Neutrophil (primary cell): ENCODE measurements at regions not wholly inside any gene's neighbourhood (a gene's known extent, or its start where the extent isn't known, plus 50 kb on each side); places are given as distances from the start of the nearest gene placed in this dataset.

Experiments used
- H3K27ac ChIP-seq: fragments of 200-600 bp; sonication (generic); 2 replicates; pipeline ENCODE4 v1.5.1; 2016; ENCODE audit warnings: mild to moderate bottlenecking, moderate library complexity
- H3K27me3 ChIP-seq: fragments of 200-600 bp; sonication (generic); 2 replicates; pipeline ENCODE4 v1.6.0; 2016; ENCODE audit warnings: mild to moderate bottlenecking
- H3K36me3 ChIP-seq: fragments of 200-600 bp; sonication (generic); 2 replicates; pipeline ENCODE4 v1.5.1; 2017
- H3K4me1 ChIP-seq, 2 experiments: fragments of 200-600 bp in 1 of 2; sonication (generic) in 1 of 2; 1 replicate in 1 of 2; 2 replicates in 1 of 2; pipeline versions ENCODE4 v1.5.1 to v1.6.1; 2013 to 2016; ENCODE audit warnings: low read depth in 1 of 2, low read length in 1 of 2, mild to moderate bottlenecking in 1 of 2, moderate library complexity in 1 of 2; ENCODE audit not compliant: control insufficient read depth in 1 of 2, insufficient read depth in 1 of 2
- H3K4me3 ChIP-seq, 2 experiments: fragments of 200-600 bp in 1 of 2; sonication (generic) in 1 of 2; 1 replicate in 1 of 2; 2 replicates in 1 of 2; pipeline ENCODE4 v1.5.1; 2013 to 2016; ENCODE audit warnings: low read depth in 1 of 2, low read length in 1 of 2, mild to moderate bottlenecking in 1 of 2, moderate library complexity in 1 of 2
- H3K9me3 ChIP-seq: fragments of 200-600 bp; sonication (generic); 2 replicates; pipeline ENCODE4 v1.5.1; 2016
- TF ChIP-seq, protein P1 (sequence below): fragments of 200-600 bp; sonication (generic); IDR thresholded peaks from 2 replicates; pipeline ENCODE4 v1.5.1; 2016; ENCODE audit warnings: antibody characterized with exemption

DNA sequence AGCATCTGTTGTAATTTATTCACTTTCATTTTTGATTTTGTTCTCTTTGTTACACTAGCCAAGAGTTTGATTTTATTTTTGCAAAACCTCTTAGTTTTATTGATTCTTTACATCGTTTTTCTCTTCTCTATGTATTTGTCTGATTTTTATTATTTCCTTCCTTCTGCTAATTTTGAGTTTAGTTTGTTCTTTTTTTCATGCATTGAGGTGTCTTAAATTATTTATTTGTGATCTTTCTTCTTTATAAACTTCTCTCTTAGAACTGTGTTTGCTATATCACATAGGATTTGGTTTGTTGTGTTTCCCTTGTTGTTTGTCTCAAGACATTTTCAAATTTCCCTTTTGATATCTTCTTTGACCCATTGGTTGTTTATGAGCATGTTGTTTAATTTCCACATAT is 51.7 kb upstream of the NFKBIA start:
- TF ChIP-seq, protein P1, sequence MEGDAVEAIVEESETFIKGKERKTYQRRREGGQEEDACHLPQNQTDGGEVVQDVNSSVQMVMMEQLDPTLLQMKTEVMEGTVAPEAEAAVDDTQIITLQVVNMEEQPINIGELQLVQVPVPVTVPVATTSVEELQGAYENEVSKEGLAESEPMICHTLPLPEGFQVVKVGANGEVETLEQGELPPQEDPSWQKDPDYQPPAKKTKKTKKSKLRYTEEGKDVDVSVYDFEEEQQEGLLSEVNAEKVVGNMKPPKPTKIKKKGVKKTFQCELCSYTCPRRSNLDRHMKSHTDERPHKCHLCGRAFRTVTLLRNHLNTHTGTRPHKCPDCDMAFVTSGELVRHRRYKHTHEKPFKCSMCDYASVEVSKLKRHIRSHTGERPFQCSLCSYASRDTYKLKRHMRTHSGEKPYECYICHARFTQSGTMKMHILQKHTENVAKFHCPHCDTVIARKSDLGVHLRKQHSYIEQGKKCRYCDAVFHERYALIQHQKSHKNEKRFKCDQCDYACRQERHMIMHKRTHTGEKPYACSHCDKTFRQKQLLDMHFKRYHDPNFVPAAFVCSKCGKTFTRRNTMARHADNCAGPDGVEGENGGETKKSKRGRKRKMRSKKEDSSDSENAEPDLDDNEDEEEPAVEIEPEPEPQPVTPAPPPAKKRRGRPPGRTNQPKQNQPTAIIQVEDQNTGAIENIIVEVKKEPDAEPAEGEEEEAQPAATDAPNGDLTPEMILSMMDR = no peak
- Histone ChIP-seq H3K27ac (no peak overlapping the region), H3K27me3 (no peaks in the 10 kb centered on the region), H3K4me1 (no peaks in the 10 kb centered on the region), H3K36me3 (no peaks in the 10 kb centered on the region), H3K4me3 (no peak overlapping the region), H3K9me3 (no peaks in the 10 kb centered on the region)

DNA sequence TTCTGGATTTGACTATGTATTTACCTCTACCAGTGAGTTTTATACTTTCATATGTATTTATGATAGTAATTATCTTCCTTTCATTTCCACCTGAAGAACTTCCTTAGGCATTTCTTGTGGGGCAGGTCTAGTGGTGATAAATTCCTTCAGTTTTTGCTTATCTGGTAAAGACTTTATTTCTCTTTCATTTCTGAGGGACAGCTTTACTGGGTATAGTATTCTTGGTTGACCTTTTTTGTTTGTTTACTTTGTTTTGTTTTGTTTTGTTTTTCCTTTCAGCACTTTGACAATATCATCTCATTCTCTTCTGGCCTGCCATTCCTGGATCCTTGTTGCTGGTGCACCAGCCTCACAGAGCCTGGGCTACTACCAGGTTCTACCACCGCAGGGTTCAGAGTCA is 53.9 kb upstream of the NFKBIA start:
- no peaks in the 10 kb centered on the region for H3K4me1 ChIP-seq
- H3K36me3 ChIP-seq = no peaks in the 10 kb centered on the region
- H3K27ac ChIP-seq = no peak overlapping the region
- H3K27me3 ChIP-seq = no peaks in the 10 kb centered on the region
- TF ChIP-seq, protein P1 = no peak
- H3K9me3 ChIP-seq = no peaks in the 10 kb centered on the region
- H3K4me3 ChIP-seq = no peak overlapping the region

DNA sequence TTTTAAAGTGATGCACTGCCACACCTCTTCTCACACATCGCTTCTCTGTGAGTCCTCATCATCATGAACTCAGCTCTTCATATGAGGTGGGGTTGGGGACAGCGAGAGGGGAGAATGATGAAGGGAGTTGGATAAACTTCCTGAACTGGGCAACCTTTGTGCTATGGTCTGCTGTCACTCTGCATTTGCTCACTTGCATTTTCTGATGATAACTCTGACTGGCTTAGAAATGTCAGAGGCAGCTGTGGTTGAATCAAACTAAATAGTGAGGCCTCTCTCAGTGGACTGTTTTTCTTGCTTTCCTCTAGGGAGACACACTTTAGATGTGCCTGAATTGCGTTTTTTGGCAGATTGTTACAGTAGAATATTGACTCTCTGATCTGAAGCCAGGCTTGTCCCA is 55.2 kb upstream of the NFKBIA start:
- no peaks in the 10 kb centered on the region for H3K27me3 ChIP-seq
- no peaks in the 10 kb centered on the region for H3K36me3 ChIP-seq
- peaks cover 0 to under 1% of the 10 kb centered on the region in 2 experiments for H3K4me1 ChIP-seq
- H3K4me3 ChIP-seq = no peak overlapping the region
- TF ChIP-seq, protein P1 = no peak
- H3K9me3 ChIP-seq = no peaks in the 10 kb centered on the region
- H3K27ac ChIP-seq = no peak overlapping the region

DNA sequence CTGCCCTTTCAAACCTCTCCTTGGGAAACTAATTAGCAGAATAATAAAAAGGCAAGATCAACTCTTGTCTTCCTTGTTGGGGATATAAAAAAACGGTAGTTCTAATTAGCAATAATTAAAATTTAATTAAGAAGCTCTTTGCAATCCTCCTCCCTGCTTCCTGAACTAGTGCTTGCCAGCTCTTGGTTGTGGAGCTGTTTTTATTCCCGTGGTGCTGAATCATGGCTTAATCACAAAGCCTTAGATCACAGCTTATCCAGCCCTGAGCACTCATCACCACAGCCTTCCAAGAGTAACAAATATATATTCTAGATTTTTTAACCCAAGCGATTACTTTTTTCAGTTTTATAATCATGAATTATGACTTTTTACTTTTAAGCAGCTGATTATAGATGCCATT is 63.2 kb upstream of the INSM2 start:
- Histone ChIP-seq H3K36me3 (no peaks in the 10 kb centered on the region), H3K4me1 (no peaks in the 10 kb centered on the region), H3K27me3 (peaks cover 53% of the 10 kb centered on the region), H3K27ac (no peak overlapping the region), H3K4me3 (no peak overlapping the region), H3K9me3 (no peaks in the 10 kb centered on the region)
- TF ChIP-seq, protein P1 = no peak

DNA sequence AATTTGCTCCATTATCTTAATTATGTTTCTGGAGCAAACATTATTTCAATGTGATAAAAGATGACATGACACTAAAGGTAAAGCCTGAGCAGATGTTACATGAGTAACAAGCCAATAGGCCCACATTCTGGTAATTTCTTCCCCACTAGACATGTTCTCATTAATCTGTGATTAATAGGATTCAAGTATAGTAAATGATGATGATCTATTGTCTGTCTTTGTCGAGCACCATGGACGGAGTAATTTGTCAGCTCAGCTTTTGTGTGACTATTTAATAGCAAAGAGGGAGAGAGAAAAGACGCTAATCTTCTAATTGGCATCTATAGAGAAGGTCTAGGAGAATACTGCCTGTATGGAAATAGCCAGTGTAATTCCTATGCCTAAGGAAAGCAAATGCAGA is 62.2 kb upstream of the INSM2 start:
- TF ChIP-seq, protein P1 = no peak
- H3K4me1 ChIP-seq = no peaks in the 10 kb centered on the region
- no peaks in the 10 kb centered on the region for H3K36me3 ChIP-seq
- H3K9me3 ChIP-seq = no peaks in the 10 kb centered on the region
- H3K4me3 ChIP-seq = no peak overlapping the region
- no peak overlapping the region for H3K27ac ChIP-seq
- H3K27me3 ChIP-seq = peaks cover 59% of the 10 kb centered on the region

DNA sequence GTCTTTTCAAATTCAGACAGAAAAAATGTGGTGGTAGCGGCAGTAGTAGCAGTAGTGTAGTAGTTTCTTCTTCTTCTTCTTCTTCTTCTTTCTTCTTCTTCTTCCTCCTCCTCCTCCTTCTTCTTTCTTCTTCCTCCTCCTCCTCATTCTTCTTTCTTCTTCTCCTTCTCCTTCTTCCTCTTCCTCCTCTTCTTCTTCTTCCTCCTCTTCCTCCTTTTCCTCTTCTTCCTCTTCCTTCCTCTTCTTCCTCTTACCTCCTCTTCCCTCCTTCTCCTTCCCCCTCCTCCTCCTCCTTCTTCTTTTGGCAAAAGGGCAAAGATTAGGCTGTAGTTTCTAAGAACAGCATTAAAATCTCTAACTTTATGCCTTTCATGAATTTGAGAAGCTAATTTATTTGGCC is 59.6 kb upstream of the INSM2 start:
- TF ChIP-seq, protein P1 = no peak
- H3K9me3 ChIP-seq = no peaks in the 10 kb centered on the region
- H3K4me1 ChIP-seq = no peaks in the 10 kb centered on the region
- no peaks in the 10 kb centered on the region for H3K36me3 ChIP-seq
- no peak overlapping the region for H3K27ac ChIP-seq
- peaks cover 70% of the 10 kb centered on the region for H3K27me3 ChIP-seq
- H3K4me3 ChIP-seq = no peak overlapping the region
